AG10803 (cell line): ENCODE measurements at regions not wholly inside any gene's neighbourhood (a gene's known extent, or its start where the extent isn't known, plus 50 kb on each side); places are given as distances from the start of the nearest gene placed in this dataset.

ENCODE experiments used
- DNase-seq: peaks from one replicate; pipeline ENCODE4 v3.0.0; 2010; ENCODE audit warnings: low read depth
- H3K4me3 ChIP-seq: 2 replicates; pipeline ENCODE4 v1.5.1; 2011; ENCODE audit warnings: mild to moderate bottlenecking, low read length, control low read depth
- TF ChIP-seq, protein P1 (sequence below): conservative IDR thresholded peaks from 2 replicates; pipeline ENCODE4 v1.5.1; 2011; ENCODE audit warnings: mild to moderate bottlenecking, low read length, control low read depth, inconsistent platforms

GRCh38 chr6:120587381-120587780 lies 746.9 kb downstream of the TBC1D32 start:
- TF ChIP-seq, protein P1, sequence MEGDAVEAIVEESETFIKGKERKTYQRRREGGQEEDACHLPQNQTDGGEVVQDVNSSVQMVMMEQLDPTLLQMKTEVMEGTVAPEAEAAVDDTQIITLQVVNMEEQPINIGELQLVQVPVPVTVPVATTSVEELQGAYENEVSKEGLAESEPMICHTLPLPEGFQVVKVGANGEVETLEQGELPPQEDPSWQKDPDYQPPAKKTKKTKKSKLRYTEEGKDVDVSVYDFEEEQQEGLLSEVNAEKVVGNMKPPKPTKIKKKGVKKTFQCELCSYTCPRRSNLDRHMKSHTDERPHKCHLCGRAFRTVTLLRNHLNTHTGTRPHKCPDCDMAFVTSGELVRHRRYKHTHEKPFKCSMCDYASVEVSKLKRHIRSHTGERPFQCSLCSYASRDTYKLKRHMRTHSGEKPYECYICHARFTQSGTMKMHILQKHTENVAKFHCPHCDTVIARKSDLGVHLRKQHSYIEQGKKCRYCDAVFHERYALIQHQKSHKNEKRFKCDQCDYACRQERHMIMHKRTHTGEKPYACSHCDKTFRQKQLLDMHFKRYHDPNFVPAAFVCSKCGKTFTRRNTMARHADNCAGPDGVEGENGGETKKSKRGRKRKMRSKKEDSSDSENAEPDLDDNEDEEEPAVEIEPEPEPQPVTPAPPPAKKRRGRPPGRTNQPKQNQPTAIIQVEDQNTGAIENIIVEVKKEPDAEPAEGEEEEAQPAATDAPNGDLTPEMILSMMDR, result no peak
- no peak for DNase-seq
- no peak overlapping the region for H3K4me3 ChIP-seq

DNA sequence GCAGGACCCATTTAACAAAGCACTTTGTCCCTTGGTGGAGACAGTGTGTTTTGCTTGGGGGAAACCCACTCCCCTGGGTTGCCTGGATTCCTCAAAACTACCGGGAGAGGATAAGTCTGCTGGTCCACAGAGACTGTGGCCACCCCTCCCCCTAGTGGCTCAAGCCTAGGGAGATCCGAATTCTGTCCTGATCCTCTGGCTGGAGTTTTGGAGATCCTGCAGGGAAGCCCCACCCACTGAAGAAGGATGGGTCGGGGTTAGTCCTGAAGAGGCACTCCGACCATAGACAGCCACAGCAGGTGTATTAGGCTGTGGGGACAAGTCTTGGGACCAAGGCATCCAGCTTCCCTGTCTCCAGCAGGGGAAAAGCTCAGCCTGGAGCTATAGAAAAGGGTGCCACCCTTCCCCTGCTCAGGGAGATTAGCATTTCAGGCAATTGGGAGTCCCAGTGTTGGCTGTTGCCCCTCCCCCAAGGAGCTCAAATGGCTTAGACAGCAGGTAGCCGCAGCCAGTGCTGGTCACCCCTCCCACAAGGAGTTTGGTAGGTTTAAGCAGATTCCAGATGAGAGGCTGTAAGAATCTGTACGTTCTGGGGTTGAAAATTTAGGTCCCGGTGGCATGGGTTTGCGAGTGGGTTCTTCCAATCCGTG lies 750.0 kb downstream of the TBC1D32 start:
- TF ChIP-seq, protein P1, result no peak
- no peak overlapping the region for H3K4me3 ChIP-seq
- DNase-seq, result no peak

DNA sequence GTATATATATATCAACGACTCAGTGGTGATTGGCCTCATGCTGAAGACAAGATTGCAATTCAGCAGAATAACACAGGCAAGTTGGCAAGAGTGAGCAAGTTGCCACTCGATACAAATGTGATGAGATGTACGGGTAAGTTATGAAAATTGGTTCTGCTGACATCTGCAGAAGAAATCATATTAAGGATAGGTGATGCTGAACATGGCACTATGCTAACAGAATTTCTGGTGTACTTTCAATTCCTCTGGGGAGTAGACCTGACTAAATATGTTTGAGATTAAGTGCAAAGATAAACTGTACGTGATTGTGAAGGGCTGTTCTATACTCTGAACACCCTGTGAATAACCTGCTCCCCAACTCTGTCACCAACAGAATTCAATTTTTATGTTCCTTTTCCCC lies 758.2 kb downstream of the TBC1D32 start:
- no peak for DNase-seq
- H3K4me3 ChIP-seq, result no peak overlapping the region
- TF ChIP-seq, protein P1, result no peak

- no peak overlapping the region for H3K4me3 ChIP-seq
- TF ChIP-seq, protein P1, result no peak
- no peak for DNase-seq
Observed at GRCh38 chr6:120569714-120570113, 764.6 kb downstream of the TBC1D32 start.

DNA sequence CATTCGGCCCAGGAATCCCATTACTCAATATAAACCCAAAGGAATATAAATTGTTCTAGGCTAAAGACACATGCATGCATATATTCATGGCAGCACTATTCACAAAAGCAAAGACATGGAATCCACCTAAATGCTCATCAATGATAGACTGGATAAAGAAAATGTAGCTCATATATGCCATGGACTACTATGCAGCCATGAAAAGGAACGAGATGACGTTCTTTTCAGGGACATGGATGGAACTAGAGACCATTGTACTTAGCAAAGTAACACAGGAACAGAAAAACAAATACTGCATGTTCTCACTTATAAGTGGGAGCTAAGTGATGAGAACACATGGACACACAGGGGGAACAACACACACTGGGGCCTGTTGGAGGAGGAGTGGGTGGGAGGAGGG lies 769.5 kb downstream of the TBC1D32 start:
- no peak for DNase-seq
- TF ChIP-seq, protein P1, result no peak
- no peak overlapping the region for H3K4me3 ChIP-seq

DNA sequence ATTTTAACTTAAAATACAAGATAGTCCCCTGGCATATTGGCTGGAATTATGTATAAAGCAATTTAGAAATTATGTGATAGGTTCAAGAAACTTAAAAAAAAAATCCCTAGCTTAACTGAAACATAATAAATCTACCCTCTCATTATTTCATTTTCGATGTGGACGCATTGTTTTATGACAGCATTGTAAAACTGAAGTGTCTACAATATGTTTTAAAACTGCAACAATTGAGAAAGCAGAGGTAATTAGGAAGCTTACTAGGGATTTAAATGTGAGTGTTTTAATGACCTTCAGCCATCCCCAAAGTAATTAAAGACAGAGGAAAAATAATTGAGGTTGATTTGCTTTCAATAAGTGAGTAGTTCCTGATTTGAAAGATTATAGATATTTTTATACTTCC lies 776.0 kb downstream of the TBC1D32 start:
- TF ChIP-seq, protein P1, result no peak
- no peak for DNase-seq
- H3K4me3 ChIP-seq, result no peak overlapping the region

DNA sequence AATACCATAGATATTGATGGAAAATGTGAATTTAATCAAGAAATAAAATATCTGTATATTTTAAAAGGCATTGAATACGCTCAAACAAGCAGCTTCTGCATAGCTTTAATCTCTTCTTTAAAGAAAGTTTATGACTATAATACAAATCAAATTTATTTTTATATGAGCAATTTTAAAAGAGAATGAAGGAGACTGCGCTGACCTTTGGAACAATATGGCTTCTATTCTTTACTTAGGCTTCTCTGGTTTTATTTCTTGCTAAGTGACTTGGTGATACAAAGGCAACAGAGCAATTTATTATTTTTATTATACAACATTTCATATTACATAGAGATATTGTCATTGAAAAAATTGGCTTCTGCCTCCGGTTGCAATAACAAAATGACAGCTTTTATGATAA lies 776.7 kb downstream of the TBC1D32 start:
- H3K4me3 ChIP-seq, result no peak overlapping the region
- no peak for DNase-seq
- TF ChIP-seq, protein P1, result no peak
